ENCODE measurements at regions not wholly inside any gene's neighbourhood (a gene's known extent, or its start where the extent isn't known, plus 50 kb on each side); places are given as distances from the start of the nearest gene placed in this dataset.

DNA sequence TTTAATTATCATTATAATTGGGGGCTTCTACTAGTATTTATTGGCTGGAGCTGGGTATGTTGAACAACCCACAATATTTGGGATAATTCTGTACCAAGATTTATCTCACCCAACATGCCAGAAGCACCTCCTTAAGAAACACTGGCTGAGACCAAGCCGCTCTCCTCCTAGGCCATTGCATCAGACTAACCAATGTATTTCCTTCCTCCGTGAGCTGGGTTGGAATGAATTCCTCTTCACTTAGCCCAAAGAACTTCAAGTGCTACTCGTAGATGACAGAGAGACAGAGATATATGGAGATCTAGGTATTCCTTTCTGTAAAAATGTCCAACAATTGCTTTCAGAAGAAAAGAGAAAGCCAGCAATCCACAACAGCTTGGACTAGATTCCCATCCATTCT, 87.2 kb upstream of the ETS2 start:
- no peaks in the 10 kb centered on the region for H3K27me3 ChIP-seq (ENCODE audit: insufficient read depth, low read depth)
- H2AFZ ChIP-seq (ENCODE audit: low read depth), result no peak overlapping the region
- H4K20me1 ChIP-seq (ENCODE audit: insufficient read depth), result no peaks in the 10 kb centered on the region
- H3K9ac ChIP-seq, result no peak overlapping the region
- H3K4me1 ChIP-seq (ENCODE audit: low read depth, poor library complexity, severe bottlenecking), result no peaks in the 10 kb centered on the region
- no peak overlapping the region for H3K4me2 ChIP-seq
- no peaks in the 10 kb centered on the region for H3K36me3 ChIP-seq (ENCODE audit: insufficient read depth)
- no peak overlapping the region for H3K4me3 ChIP-seq (IDR thresholded peaks at IDR 0.05; ENCODE audit: insufficient read depth, low read depth, low read length)
- H3K27ac ChIP-seq, result no peak overlapping the region
- no peak for TF ChIP-seq CTCF (conservative IDR thresholded peaks at IDR 0.05; ENCODE audit: low read depth, low read length)
- no peaks in the 10 kb centered on the region for H3K79me2 ChIP-seq (ENCODE audit: insufficient read depth, low read depth)

DNA sequence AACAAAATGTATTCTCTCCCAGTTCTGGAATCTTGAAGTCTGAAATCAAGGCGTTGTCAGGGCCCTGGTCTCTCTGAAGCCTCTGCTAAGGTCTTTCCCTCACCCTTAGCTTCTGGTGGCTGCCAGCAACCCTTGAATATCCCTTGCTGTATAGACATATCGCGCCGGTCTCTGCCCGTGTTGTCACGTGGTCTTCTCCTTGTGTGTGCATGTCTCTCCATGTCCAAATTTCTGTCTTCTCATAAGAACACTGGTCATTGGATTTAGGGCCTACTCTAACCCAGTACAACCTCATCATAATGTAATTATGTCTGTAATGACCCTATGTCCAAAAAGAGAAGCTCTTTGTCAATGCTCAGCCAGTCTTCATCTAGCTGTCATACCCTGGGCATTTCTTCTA, 85.7 kb upstream of the ETS2 start:
- Histone ChIP-seq H3K4me1 (ENCODE audit: low read depth, poor library complexity, severe bottlenecking) (no peaks in the 10 kb centered on the region), H3K79me2 (ENCODE audit: insufficient read depth, low read depth) (no peaks in the 10 kb centered on the region), H3K36me3 (ENCODE audit: insufficient read depth) (no peaks in the 10 kb centered on the region), H3K27ac (no peak overlapping the region), H2AFZ (ENCODE audit: low read depth) (no peak overlapping the region), H3K4me2 (no peak overlapping the region), H4K20me1 (ENCODE audit: insufficient read depth) (no peaks in the 10 kb centered on the region), H3K9ac (no peak overlapping the region), H3K4me3 (IDR thresholded peaks at IDR 0.05; ENCODE audit: insufficient read depth, low read depth, low read length) (no peak overlapping the region), H3K27me3 (ENCODE audit: insufficient read depth, low read depth) (no peaks in the 10 kb centered on the region)
- no peak for TF ChIP-seq CTCF (conservative IDR thresholded peaks at IDR 0.05; ENCODE audit: low read depth, low read length)

GRCh38 chr21:38721055-38721454, 84.7 kb upstream of the ETS2 start:
- no peak overlapping the region for H3K4me3 ChIP-seq (IDR thresholded peaks at IDR 0.05; ENCODE audit: insufficient read depth, low read depth, low read length)
- H3K4me2 ChIP-seq, result no peak overlapping the region
- H3K9ac ChIP-seq, result no peak overlapping the region
- H3K79me2 ChIP-seq (ENCODE audit: insufficient read depth, low read depth), result no peaks in the 10 kb centered on the region
- no peaks in the 10 kb centered on the region for H3K4me1 ChIP-seq (ENCODE audit: low read depth, poor library complexity, severe bottlenecking)
- no peak overlapping the region for H2AFZ ChIP-seq (ENCODE audit: low read depth)
- H4K20me1 ChIP-seq (ENCODE audit: insufficient read depth), result no peaks in the 10 kb centered on the region
- no peak for TF ChIP-seq CTCF (conservative IDR thresholded peaks at IDR 0.05; ENCODE audit: low read depth, low read length)
- no peaks in the 10 kb centered on the region for H3K36me3 ChIP-seq (ENCODE audit: insufficient read depth)
- H3K27ac ChIP-seq, result no peak overlapping the region
- no peaks in the 10 kb centered on the region for H3K27me3 ChIP-seq (ENCODE audit: insufficient read depth, low read depth)

DNA sequence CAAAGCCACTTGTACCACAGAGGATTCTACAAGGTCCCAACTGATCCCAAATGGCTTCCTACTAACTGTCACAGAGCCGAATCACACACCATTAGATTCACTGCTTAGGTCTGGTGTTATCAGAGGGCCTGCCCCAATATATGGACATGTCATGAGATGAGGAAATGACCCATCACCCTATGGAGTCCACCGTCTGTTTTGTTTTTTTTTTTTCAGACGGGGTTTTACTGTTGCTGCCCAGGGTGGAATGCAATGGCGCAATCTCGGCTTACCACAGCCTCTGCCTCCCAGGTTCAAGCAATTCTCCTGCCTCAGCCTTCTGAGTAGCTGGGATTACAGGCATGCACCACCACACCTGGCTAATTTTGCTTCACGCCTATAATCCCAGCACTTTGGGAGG, 83.8 kb upstream of the ETS2 start:
- no peak for TF ChIP-seq CTCF (conservative IDR thresholded peaks at IDR 0.05; ENCODE audit: low read depth, low read length)
- Histone ChIP-seq H3K9ac (no peak overlapping the region), H3K4me3 (IDR thresholded peaks at IDR 0.05; ENCODE audit: insufficient read depth, low read depth, low read length) (no peak overlapping the region), H2AFZ (ENCODE audit: low read depth) (no peak overlapping the region), H3K4me2 (no peak overlapping the region), H3K4me1 (ENCODE audit: low read depth, poor library complexity, severe bottlenecking) (no peaks in the 10 kb centered on the region), H3K27ac (no peak overlapping the region), H3K79me2 (ENCODE audit: insufficient read depth, low read depth) (no peaks in the 10 kb centered on the region), H3K27me3 (ENCODE audit: insufficient read depth, low read depth) (no peaks in the 10 kb centered on the region), H3K36me3 (ENCODE audit: insufficient read depth) (no peaks in the 10 kb centered on the region), H4K20me1 (ENCODE audit: insufficient read depth) (no peaks in the 10 kb centered on the region)

Measured in KMS-11 (cell line).